Amniotic epithelial cell (primary cell): ENCODE measurements at regions not wholly inside any gene's neighbourhood (a gene's known extent, or its start where the extent isn't known, plus 50 kb on each side); places are given as distances from the start of the nearest gene placed in this dataset.
"Not testable (repeated sequence)": the region's sequence is repeated elsewhere in the genome, so short reads cannot be mapped to it uniquely, and the experiment has no call there.

Experiments
- DNase-seq: peaks from one replicate; pipeline ENCODE4 v3.0.0-alpha.2; 2010; ENCODE audit warnings: low read depth

- no peak for DNase-seq
Observed at GRCh38 chr15:96176831-96177230, 153.7 kb upstream of the NR2F2 start.

GRCh38 chr15:96177279-96177678, 153.2 kb upstream of the NR2F2 start:
- DNase-seq, result no peak

GRCh38 chr15:96180087-96180748, 150.3 kb upstream of the NR2F2 start:
- peak; percentile 4 for DNase-seq

DNA sequence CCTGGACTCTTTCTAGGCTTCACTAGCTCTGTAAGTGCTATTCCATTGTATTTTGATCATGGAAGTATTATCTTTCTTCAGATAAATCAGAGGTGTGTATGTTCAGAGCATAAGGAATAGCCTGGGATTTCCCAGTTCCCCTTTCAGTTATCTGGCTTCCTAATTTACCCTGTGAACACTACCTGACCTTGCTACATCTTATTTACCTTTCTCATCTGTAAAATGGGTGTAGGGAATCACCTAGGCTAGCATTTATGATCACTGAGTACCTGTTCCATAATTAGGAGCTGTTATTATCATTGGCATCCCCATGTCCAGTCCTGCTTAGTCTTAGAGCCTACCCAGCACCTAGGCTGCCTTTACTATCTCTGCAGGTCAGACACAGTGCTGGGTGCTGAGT, 149.3 kb upstream of the NR2F2 start:
- DNase-seq, result no peak

- DNase-seq, result peak; percentile 84
Observed at GRCh38 chr15:96181873-96182301, 148.6 kb upstream of the NR2F2 start.

- no peak for DNase-seq
Observed at GRCh38 chr15:96182736-96183513, 147.6 kb upstream of the NR2F2 start.

DNA sequence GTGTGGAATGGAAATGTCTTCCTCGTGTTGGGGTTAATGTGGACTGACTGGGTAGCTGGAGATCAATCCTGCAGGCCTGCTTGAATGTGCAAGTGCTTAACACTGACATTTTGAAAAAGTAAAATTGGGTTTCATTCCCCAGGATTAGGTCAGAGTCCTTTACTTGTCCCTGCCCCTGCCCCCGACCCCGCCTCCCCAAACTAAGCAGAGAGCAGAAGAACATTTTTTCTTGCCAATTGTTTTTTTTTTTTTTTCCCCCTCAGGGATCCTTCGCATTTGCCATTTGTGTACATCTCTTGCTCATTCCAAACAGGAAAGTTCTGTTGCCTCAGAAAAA, 147.0 kb upstream of the NR2F2 start:
- DNase-seq, result no peak

GRCh38 chr15:96183867-96184266, 146.6 kb upstream of the NR2F2 start:
- DNase-seq, result no peak

- DNase-seq, result no peak
Observed at GRCh38 chr15:96184297-96184696, 146.2 kb upstream of the NR2F2 start.

DNA sequence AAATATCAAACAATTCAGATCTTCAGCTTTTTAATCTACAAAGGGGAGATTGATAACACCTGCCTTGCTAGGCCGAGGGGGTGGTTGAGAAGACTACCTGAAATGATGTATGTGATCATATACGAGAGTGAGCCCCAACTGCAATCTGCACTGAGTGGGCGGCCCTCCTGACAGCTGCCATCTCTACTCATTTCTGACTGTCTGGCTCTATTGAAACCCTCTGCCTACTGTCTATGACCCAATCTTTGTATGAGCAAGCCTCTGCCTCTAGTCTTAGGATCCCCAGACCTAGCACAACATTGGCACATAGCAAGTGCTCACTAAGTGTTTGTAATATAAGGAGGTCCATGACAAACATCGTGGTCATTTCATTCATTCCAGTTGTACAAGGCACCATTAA, 144.4 kb upstream of the NR2F2 start:
- no peak for DNase-seq

GRCh38 chr15:96187341-96188305, 142.9 kb upstream of the NR2F2 start:
- DNase-seq, result peak; percentile 9

DNA sequence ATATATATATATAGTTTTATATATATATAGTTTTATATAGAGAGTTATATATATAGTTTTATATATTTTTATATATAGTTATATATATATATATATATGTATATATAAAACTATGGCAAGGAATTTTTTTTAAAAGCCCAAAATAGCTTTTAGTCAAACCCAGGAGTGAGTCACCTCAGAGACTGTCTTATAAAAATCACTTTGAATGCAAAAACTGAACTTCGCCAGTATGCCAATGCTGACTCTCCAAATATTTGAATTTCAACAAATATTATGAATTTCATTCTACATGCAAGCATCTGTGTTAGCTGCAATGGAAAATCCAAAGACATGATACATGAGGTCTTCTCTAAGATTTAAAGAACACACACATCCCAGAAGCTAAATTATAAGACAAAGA, 132.8 kb upstream of the NR2F2 start:
- DNase-seq, result no peak

DNA sequence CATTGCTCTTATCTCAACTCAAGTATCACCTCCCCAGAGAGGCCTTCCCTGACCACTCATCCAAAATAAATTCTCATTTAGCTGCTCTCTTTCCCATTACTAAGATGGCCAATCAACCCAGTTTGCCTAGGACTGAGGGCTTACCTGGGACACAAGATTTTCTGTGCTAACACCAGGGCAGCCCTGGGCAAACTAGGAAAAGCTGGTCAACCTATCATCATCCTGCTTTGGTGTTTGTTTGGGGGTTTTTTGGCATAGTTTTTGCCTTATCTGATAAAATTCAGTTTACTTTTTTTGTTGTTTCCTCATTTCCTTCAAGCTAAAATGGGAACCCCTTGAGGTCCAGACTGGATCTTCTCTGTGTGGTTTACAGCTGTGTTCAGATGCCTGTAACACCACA, 131.4 kb upstream of the NR2F2 start:
- no peak for DNase-seq

GRCh38 chr15:96200357-96200967, 130.0 kb upstream of the NR2F2 start:
- DNase-seq, result no peak

GRCh38 chr15:96201696-96202095, 128.8 kb upstream of the NR2F2 start:
- DNase-seq, result no peak

- DNase-seq, result not testable (repeated sequence)
Observed at GRCh38 chr15:96205588-96205987, 124.9 kb upstream of the NR2F2 start.

- DNase-seq, result no peak
Observed at GRCh38 chr15:96207377-96208006, 123.0 kb upstream of the NR2F2 start.

DNA sequence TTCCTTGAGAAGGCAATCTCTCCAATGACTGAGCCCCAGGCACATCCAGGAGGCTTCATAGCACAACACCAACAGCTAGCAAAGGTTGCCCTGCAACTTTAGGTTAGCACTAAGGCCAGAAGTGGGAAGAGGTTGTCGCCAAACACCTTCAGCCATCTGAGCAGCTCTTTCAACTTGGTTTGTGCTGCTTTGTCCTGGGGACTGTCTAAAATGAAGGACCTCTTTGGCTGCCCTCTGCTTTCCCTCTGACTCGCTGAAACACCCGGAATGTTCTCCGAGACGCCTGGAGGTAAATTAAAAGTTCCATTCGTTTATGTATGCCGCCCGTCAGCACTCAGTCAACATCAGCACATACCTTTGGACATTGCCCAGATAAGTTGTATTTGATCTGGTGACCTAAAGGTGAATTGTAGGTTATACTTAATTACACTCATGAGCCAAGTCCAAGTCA, 121.2 kb upstream of the NR2F2 start:
- DNase-seq, result no peak

DNA sequence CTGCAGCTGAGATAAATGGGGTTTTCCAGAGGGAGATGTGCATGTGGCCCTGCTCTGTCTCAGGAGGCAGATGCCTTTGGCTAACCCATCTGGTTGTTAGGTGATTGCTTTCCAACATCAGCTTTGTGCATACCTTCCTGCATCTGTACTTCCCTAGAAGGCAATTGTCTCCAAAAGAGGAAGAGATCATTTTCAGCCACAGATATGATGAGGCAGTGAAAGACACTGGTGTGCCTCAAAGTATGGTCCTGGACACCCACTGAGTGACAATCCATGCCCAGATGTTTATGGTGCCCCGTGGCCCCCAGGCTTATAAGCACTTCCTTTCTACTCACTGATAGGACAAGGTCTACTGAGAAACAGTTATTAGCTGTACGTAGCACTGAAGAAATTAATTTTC, 117.5 kb upstream of the NR2F2 start:
- no peak for DNase-seq

GRCh38 chr15:96213896-96214295, 116.6 kb upstream of the NR2F2 start:
- no peak for DNase-seq

- not testable (repeated sequence) for DNase-seq
Observed at GRCh38 chr15:96216481-96216880, 114.0 kb upstream of the NR2F2 start.

- DNase-seq, result no peak
Observed at GRCh38 chr15:96217983-96218382, 112.5 kb upstream of the NR2F2 start.
